ENCODE measurements at regions not wholly inside any gene's neighbourhood (a gene's known extent, or its start where the extent isn't known, plus 50 kb on each side); places are given as distances from the start of the nearest gene placed in this dataset.
"Not testable (repeated sequence)": the region's sequence is repeated elsewhere in the genome, so short reads cannot be mapped to it uniquely, and the experiment has no call there.

- DNase-seq (ENCODE audit: extremely low read depth, low read depth) = no peak
- TF ChIP-seq, protein P1, sequence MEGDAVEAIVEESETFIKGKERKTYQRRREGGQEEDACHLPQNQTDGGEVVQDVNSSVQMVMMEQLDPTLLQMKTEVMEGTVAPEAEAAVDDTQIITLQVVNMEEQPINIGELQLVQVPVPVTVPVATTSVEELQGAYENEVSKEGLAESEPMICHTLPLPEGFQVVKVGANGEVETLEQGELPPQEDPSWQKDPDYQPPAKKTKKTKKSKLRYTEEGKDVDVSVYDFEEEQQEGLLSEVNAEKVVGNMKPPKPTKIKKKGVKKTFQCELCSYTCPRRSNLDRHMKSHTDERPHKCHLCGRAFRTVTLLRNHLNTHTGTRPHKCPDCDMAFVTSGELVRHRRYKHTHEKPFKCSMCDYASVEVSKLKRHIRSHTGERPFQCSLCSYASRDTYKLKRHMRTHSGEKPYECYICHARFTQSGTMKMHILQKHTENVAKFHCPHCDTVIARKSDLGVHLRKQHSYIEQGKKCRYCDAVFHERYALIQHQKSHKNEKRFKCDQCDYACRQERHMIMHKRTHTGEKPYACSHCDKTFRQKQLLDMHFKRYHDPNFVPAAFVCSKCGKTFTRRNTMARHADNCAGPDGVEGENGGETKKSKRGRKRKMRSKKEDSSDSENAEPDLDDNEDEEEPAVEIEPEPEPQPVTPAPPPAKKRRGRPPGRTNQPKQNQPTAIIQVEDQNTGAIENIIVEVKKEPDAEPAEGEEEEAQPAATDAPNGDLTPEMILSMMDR (IDR thresholded peaks at IDR 0.05; ENCODE audit: low read depth, low read length) = no peak
These were observed 912.3 kb upstream of the WWC1 start for GRCh38 chr5:167378894-167379723.

GRCh38 chr5:167381457-167381856, 910.0 kb upstream of the WWC1 start:
- TF ChIP-seq, protein P1 (IDR thresholded peaks at IDR 0.05; ENCODE audit: low read depth, low read length) = no peak

GRCh38 chr5:167389537-167389936, 901.9 kb upstream of the WWC1 start:
- TF ChIP-seq, protein P1 (IDR thresholded peaks at IDR 0.05; ENCODE audit: low read depth, low read length) = no peak
- DNase-seq (ENCODE audit: extremely low read depth, low read depth) = no peak

More at GRCh38 chr5:167381457-167381856, 910.0 kb upstream of the WWC1 start:
- no peak for DNase-seq (ENCODE audit: extremely low read depth, low read depth)

DNA sequence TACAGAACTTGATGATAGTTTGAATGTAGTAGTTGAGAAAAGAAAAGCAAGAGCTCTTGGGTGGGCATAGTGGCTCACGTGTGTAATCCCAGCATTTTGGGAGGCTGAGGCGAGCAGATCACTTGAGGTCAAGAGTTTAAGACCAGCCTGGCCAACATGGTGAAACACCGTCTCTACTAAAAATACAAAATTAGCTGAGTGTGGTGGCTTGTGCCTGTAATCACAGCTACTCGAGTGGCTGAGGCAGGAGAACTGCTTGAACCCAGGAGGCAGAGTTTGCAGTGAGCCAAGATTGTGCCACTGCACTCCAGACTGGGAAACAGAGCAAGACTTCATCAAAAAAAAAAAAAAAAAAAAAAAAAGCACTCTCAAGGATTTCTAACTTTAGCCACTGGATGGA, 900.2 kb upstream of the WWC1 start:
- not testable (repeated sequence) for DNase-seq (ENCODE audit: extremely low read depth, low read depth)

DNA sequence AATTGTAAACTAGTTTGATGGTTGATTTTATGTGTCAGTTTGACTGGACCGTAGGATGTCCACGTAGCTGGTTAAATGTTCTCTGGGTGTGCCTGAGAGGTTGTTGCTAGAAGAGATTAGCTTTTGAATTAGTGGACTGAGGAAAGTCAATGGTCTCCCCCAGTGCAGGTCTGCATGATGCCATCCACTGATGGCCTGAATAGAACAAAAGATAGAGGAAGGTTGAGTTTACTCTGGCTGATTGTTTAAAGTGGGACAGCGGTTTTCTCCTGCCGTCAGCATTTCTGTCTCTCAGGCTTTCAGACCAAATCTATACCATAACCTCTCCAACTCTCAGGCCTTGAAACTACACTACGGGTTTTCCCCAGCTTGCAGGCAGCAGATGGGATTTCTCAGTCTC, 899.2 kb upstream of the WWC1 start:
- DNase-seq (ENCODE audit: extremely low read depth, low read depth) = no peak
- TF ChIP-seq, protein P1 (IDR thresholded peaks at IDR 0.05; ENCODE audit: low read depth, low read length) = no peak

GRCh38 chr5:167393358-167393757, 898.1 kb upstream of the WWC1 start:
- no peak for DNase-seq (ENCODE audit: extremely low read depth, low read depth)
- TF ChIP-seq, protein P1 (IDR thresholded peaks at IDR 0.05; ENCODE audit: low read depth, low read length) = no peak

DNA sequence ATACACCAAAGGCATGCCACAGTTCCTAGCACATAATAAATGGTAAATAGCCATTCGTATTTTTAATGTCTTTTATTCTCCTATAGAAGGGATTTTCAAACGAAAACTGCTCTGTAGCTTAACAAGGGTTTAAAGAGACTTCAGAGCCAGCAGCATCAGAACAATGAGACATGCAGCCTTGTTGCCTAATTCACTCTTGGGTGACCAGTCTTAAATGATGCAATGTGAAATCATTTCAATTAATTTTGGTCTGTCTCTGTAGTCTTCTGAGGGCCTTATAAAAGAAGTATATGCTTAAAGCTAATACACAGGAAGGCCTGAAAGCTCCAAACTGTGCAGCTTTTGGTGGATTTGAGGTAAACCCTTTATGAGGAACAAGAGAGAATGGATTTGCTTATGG, 888.8 kb upstream of the WWC1 start:
- TF ChIP-seq, protein P1 (IDR thresholded peaks at IDR 0.05; ENCODE audit: low read depth, low read length) = no peak

DNA sequence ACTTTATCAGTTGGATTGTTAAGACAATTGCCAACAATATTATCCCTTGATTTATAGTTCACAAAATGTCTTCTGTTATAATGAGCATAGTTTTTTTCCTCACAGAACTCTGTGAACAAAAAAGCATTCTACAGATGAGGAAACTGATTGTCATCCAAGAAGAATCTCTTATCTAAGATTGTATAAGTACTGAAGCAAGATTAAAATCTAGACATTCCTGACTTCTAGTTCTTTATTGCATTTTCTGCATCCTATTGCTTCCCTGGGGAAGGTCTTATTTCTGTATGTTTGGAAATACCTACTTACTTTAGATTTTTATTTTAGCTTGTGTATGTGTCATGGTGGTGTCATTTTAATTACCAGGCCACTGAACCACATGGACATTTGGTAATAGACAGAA, 884.9 kb upstream of the WWC1 start:
- TF ChIP-seq, protein P1 (IDR thresholded peaks at IDR 0.05; ENCODE audit: low read depth, low read length) = no peak
- no peak for DNase-seq (ENCODE audit: extremely low read depth, low read depth)

More for the DNA sequence above, 888.8 kb upstream of the WWC1 start:
- no peak for DNase-seq (ENCODE audit: extremely low read depth, low read depth)
